HuH-7.5 (cell line): ENCODE measurements at regions not wholly inside any gene's neighbourhood (a gene's known extent, or its start where the extent isn't known, plus 50 kb on each side); places are given as distances from the start of the nearest gene placed in this dataset.
"Not testable (repeated sequence)": the region's sequence is repeated elsewhere in the genome, so short reads cannot be mapped to it uniquely, and the experiment has no call there.

ENCODE experiments used
- DNase-seq: peaks from one replicate; pipeline ENCODE4 v3.0.0; 2011; ENCODE audit warnings: low spot score

DNA sequence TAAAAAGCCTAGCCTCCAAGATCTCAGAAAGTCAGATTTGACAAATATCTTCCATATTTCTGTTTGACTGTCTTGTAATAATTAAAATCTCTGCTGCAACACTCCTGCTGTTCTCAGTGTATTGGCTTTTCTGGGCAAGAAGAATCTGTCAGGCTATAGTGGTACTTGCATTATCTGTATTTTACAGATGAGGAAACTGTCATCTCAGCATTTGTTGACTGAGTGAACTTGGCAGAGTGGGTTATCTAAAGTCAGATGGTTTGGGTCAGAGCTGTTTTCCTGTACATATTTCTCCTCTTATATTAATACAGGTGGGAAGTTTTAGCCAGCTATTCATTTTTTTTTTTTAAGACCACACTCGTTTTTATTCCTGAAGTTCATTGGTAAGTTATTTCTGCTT lies 1378.2 kb upstream of the PCDH20 start:
- no peak for DNase-seq

DNA sequence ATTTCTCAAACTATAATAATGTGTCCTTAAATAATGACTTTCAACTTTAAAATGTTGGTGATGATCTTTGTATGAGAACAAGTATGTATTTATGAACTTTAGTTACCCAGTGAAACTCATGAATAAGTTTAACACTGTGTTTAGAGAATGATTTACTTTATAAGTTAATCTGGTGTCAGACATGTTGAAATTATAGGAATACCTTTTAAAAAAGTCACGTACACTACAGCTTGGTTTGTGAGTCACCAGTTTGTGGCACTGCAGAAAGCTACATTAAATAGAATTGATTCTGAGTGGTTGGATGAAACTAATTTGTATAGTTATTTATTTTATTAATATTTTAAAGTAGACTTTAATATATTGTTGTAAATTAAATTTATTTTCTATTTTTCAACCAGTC lies 1366.2 kb upstream of the PCDH20 start:
- DNase-seq, result no peak

DNA sequence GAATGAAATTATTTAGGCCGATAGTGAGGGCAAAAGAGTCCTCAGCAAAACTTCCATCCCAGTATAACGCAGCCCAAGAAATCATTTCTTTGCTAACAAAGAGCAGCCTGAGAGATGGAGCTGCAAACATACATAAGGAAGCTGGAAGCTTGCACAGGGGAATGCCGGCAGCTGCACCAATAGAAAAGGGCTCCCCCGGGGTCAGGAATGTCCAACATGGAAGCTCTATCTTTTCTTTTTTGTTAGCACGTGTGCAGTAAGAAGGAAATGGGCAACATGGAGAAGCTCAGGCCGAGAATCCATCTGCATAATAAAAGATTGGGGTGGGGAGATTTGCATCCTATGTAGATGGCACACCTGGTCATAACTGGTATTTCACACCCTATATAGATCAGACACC lies 1363.5 kb upstream of the PCDH20 start:
- no peak for DNase-seq

DNA sequence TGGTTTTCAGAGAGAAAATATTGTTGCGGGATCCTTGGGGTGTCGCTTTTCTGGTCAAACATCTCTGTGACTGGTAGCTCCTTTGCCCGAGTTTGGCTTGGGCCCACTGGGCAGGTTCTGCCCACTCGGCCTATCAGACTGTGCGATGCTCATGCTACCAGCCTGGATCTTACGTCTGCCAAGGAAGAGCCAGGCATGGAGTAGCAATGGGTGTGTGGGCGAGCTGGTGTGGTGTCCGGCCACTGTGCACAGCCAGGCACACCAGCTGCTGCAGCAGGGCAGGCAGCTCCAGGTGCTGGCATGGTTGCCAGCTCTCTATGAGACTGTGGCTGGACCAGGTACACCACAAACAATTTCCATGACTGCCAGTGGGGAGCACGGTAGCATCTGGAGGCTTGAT lies 1351.8 kb upstream of the PCDH20 start:
- DNase-seq, result no peak

DNA sequence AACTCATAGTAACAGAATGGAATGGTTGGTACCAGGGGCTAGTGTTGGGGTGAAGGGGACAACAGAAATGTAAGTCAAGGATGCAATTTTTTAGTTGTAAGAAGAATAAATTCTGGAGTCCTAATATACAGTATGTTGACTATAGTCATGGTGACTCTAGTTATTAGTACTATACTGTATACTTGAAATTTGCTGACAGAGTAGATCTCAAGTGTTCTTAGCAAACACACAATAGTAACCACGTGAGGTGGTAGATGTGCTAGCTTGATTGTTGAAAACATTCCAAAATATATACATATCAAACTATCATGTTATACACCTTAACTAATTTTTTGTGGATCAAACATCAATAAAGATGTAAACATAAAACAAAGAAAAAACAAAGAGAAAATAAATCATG lies 1345.1 kb upstream of the PCDH20 start:
- no peak for DNase-seq

DNA sequence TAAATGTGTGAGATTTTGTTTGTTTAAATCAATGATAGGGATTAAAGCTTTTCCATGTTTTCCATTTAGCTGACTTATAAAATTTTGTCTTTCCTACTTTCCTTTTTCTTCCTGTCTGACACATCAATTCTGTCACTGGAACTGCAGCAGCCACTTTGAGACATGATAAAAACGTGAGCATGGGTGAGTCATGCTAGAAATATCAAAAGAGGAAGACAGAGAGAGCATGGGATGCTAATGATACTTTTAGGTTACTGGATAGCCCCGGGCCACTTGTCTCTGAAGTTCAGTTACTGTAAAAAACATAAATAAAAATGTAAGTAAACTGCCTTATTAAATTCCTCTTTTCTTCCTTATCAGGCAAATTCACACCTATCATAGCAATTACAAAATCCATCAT lies 1332.0 kb upstream of the PCDH20 start:
- DNase-seq, result no peak

DNA sequence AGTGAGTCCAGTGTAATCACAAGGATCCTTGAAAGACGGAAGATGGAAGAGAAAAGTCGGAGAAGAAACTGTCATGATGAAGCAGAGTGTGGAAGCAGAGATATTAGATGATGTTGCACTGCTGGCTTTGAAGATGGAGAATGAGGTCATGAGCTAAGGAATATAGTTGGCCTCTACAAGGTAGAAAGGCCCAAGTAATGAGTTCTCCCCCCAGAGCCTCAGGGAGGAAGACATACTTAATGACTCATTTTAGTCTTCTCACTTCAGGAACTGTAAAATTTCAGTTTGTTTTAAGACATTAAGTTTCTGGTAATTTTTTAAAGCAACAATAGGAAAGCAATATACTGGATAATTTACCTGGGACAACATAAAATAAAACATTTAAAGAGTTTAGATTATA lies 1331.5 kb upstream of the PCDH20 start:
- no peak for DNase-seq

DNA sequence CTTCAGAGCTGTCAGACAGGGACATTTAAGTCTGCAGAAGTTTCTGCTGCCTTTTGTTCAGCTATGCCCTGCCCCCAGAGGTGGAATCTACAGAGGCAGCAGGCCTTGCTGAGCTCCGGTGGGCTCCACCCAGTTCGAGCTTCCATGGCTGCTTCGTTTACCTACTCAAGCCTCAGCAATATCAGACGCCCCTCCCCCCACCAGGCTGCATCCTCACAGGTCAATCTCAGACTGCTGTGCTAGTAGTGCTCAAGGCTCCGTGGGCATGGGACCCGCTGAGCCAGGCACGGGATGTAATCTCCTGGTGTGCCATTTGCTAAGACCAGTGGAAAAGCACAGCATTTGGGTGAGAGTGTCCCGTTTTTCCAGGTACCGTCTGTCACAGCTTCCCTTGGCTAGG lies 1314.1 kb upstream of the PCDH20 start:
- not testable (repeated sequence) for DNase-seq

DNA sequence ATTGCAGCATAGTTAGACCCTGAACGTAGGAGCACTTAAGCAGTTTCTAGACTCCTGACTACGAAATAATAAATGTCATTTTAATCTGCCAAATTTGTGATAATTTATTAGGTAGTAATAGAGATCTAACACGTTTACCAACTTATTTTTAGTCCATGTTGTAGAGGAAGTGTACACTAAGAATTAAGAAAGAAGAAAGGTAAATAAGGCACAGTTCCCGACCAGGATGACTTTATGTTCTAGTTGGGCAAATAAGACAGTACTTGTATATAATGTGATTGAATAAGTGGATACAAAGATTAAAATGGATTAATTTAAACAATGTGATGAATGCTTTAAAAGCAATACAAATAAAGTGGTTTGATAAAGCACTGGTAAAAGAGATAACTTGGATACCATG lies 1306.2 kb upstream of the PCDH20 start:
- no peak for DNase-seq

DNA sequence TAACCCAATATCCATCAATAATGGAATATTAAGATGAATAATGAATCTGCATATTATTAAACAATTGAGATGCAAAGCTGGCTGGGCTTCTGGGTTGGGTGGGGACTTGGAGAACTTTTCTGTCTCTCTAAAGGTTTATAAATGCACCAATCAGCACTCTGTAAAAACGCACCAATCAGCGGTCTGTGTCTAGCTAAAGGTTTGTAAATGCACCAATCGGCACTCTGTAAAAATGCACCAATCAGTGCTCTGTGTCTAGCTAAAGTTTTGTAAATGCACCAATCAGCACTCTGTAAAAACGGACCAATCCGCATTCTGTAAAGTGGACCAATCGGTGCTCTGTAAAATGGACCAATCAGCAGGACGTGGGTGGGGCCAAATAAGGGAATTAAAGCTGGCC lies 1296.3 kb upstream of the PCDH20 start:
- not testable (repeated sequence) for DNase-seq

DNA sequence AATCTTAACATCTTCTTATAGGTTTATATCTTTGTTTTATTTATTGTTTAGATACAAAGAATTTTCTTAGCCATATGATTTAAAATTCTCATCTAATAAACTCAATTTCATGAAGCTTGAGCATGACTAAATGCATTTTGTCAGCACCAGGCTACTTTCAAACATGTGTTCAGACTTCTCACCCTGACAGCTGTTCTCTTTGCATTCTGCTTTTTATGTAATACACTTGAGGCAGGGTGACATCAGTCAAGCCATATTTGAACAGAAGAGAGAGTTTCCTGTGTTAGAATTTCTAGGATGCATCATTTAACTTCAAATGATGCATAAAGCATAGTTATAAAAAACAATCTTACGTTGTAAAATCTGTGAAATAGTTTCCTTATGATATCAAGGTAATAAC lies 1295.1 kb upstream of the PCDH20 start:
- DNase-seq, result no peak

DNA sequence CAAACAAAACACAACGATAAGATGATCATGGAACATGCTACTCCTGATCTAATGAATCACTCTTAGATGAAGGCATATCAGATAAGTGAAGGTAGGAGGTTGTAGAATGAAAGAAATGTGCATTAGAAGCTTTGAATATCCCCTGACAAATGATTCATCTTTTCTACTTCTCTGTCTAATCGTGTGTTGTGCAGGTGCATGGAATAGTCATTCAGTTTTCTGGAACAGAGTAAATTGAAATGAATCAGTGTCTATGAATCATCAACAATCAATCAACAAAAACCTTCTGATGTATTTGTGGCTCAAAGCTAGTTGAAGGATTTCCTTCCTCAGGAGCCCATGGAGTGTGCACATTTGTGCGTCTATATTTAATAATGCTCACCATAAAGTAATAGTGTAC lies 1290.4 kb upstream of the PCDH20 start:
- no peak for DNase-seq

DNA sequence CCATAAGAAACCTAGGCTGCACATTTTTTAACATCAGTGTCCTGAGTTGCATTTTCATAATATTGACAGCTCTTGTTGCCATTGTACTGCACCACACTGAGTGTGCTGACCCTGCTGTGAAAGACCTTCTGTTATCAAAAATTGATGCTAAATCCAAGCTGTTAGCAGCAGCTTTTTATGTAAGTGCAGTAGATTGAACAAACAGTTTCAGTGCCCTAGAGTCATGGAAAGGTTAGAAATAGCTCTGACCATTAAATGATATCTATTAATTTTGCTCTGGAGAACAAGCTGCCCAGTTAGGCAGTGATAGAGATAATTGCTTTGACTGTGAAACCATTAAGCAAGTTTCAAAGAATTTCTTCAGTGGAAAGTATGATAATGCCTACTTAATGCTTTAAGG lies 1289.2 kb upstream of the PCDH20 start:
- no peak for DNase-seq

DNA sequence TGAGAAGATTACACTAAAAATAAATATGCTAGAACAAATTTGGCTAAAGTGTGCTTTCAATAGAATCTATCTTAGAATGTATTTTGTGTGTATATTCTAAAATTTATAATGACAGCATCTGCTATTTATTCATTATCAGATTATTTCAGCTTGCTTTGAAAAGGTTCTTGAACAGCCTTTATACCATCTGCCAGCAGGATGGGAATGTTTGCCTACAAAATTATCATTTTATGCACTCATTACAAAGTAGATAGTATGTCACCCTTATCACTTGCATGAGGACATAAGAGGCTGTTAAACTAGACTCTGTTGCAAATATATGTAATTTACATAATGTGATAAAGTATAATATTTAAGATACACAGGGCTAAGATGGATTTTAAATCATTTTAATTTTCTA lies 1286.9 kb upstream of the PCDH20 start:
- DNase-seq, result no peak

DNA sequence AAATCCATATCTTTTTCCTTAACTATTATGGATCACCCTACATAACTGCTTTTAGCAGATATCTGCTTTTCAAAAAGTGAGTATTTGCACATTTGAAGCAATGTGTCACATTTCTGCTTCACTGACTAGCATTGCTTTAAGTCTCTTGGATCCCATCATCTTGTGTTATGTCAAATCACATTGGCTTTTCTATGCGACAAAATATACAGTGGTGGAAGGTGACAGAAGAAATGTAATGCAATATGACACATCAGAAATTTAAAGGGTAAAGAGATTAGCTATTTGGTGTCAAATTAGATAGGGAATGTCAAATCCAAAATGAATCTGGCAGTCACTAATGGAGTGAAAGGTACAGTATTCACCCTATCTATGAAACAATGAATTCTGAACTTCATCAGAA lies 1282.1 kb upstream of the PCDH20 start:
- no peak for DNase-seq

DNA sequence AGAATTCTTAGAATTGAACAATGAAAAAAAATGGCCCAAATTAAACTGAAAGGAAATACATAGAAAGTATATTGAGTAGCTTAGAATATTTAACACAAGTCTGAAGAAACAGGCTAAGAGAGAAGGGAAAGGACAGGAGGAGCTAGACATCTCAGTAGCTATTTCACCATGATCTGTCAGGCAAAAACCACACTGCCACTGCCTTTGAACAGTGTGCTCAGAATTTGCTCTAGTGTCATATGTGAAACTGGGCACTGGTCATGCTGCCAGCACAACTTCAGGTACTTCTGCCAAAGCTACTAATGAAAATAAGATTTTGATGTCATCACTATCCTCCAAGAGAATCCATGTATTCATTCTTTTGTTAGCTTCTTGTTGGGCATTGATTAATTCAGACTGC lies 1280.8 kb upstream of the PCDH20 start:
- no peak for DNase-seq

DNA sequence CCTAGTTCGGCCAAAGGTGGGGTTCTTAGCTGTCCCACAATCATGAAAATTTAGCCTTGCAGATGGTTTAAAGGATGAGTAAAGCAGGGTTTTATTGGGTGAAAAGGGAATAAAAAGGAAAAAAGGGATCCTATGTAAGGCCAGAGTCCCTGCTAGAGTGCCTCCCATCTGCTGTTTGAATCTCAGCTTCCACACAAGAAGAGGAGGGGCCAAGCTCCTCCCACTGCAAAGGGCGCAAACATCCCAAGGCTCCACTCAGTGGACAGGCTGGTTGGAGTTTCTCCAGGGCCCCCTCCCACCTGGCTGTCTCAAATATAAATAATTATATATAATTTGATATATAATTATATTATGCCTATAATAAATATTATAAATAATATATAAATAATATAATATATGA lies 1272.1 kb upstream of the PCDH20 start:
- DNase-seq, result no peak

DNA sequence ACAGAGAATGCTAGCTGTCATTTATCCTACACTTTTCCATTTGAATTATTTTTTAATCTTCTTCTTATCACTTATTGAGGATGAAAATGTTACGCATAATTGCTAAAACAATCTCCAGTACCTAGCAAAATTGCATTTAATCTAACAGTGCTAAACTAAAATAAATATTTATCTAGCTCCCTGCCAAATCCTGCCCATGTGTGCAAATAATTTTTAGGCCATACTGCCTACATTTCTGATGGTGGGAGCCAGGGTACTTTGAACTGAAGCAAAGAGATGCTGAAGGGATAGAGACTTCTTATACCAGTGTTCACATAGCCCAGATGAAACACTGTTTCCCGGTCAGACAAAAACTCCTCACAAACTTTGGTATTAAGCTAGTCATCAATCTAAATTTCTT lies 1268.7 kb upstream of the PCDH20 start:
- no peak for DNase-seq

DNA sequence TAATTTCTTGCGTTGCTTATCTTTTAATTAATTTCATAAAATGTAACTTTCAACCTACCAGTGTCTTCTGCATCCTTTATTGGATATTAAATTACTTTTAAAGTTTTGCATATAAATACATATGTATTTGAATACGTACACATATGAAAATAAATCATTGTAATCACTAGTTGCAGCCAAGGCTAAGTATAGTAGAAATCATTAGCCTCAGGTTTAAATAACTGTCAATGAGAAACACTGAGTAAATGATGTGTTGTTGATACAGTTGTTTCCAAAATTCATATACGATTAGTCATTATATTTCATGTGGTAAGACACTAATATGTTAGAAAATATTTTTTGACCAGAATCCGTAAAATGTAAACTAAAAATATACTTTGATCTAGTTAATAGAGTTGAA lies 1267.1 kb upstream of the PCDH20 start:
- DNase-seq, result no peak

DNA sequence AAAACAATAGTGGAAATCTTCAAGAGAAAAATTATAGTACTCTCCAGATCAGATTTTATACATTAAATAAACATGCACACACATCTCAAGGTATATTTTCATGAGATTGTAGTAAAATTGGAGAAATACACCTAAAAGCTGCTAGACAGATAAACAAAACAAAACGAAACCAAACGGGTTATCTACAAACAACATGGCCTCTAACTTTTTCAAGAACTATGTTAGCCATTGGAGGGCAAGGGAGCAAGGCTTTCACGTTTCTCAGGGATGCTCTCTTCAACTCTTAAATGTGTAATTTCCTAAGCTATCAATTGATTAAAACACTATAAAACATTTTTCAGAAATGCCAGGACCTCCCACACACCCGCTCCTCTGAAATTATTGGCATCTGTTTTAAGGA lies 1262.4 kb upstream of the PCDH20 start:
- no peak for DNase-seq

DNA sequence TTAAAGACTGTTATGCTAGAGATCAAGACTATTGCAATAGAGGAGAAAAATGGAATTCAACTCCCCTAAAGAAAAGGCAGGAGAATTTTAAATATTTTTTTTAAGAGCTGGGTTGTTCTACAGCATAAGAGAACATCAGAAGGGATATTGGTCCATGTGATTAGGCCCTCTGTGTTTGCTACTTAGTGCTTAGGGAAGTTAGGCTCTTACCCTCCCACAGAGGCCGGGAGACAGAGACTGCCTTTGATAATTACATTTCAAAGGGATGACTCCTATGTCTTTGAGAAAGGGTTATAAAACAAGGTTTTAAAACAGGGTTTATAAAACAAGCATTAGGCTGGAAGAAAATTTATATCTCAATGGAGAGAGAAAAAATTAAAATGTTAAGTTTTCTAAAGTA lies 1248.1 kb upstream of the PCDH20 start:
- no peak for DNase-seq

DNA sequence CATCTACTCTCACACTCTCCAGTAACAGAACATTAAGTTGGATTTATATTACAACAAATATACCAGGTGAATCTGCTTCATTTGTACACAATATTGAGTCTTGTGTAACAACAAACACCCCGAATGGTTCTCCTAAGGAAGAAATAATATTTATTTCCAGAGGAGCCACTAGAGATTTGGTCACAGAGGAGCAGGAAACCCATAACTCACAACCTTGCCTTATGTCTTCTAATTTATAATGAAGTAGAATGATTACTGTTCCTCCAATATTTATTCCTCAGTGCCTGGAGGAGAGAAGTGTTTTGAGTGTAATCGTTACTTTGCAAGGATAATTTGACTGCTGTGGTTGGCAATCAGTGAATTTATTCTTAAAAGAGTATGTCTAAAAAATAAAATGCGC lies 1243.7 kb upstream of the PCDH20 start:
- no peak for DNase-seq

DNA sequence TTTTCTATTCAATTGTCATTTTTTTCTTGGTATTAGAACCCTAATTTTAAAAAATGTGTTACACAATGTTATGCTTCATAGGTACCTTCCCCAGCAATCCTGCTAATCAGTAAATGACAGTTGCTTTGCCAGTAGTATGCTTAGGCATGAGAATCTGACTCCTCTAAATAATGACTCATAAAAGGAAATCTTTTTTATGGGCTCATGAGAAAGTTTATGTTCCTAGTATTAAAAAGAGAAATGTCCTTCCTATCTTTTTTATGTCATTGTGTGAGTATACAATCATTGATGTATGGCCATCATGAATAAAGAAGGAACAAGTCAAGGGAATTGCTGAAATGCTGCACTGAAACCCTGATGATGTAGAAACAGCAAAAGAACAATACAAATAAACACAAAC lies 1237.7 kb upstream of the PCDH20 start:
- DNase-seq, result no peak

DNA sequence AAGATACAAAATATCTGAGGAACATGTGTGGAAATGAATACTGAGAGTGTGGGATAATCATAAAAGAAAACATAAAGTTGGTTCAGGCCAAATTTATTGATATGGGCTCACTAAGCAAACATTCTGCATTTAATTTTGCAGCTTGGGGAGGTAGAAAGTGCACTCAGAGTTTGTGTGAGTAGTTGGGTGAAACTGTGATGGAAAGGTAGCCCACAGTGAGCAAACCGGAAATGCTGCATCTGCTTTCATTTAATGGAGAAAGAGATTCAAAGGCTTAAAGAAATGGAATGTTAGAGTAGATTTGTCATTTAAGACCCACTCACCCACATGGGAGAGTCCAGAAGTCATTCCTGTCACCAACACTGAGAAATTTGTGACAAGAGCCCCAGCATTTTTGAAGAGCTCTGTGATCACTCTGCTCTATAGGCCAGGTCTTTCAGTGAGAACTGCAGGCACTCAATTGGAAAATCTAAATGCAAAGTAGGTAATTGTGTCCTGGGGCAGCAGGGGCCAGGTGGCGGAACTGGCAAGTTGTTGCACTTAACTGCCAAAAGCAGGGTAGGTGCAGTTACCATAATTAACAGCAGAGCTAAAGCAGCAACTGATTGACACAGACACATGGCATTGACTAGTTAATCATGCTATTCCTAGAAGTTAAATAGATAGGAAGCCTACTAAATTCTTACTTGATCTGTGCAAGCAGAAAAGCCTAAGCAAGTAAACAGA lies 1228.3 kb upstream of the PCDH20 start:
- no peak for DNase-seq

DNA sequence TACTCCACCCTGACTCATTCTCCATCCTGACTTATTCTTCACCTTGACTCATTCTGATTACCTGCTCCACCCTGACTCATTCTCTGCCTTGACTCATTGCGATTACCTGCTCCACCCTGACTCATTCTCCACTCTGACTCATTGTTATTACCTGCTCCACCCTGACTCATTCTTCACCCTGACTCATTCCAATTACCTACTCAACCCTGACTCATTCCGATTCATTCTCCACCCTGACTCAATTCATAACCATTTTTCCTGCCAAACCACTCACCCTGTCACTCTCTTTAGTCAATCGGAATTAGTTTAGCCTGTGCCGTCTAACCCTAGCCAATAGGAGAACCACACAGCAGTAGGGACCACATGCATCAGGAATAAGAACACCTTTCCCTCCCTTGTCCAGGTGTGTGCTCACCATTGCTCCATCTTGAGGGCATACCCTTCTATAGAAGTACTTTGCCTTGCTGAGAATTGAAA lies 1227.4 kb upstream of the PCDH20 start:
- no peak for DNase-seq
